Gastrocnemius medialis (tissue), 4 donors: ENCODE measurements at regions not wholly inside any gene's neighbourhood (a gene's known extent, or its start where the extent isn't known, plus 50 kb on each side); places are given as distances from the start of the nearest gene placed in this dataset.

Source experiments
- ATAC-seq, 2 donors: fragments of 150-250 bp; one replicate each; pipeline ENCODE4 v1.9.1; 2016
- DNase-seq, 2 donors: peaks; one replicate each; pipeline ENCODE4 v3.0.0-alpha.2; 2019
- H3K27ac ChIP-seq, 4 donors: fragments of 200-600 bp; sonication (generic); 1 replicate in 1 of 4; 2 replicates in 3 of 4; pipeline ENCODE4 v1.5.1; 2016 to 2018; ENCODE audit warnings: mild to moderate bottlenecking in 2 of 4, moderate library complexity in 1 of 4
- H3K27me3 ChIP-seq, 3 donors: fragments of 200-600 bp; sonication (generic) in 2 of 3; 1 replicate in 1 of 3; 2 replicates in 2 of 3; pipeline versions ENCODE4 v1.5.1 to v1.6.0; 2016 to 2019; ENCODE audit warnings: mild to moderate bottlenecking in 1 of 3, moderate library complexity in 1 of 3
- H3K36me3 ChIP-seq, 2 donors: fragments of 200-600 bp; sonication (generic) in 1 of 2; one replicate each; pipeline ENCODE4 v1.5.1; 2017 to 2018
- H3K4me1 ChIP-seq, 2 donors: fragments of 200-600 bp; sonication (generic) in 1 of 2; one replicate each; pipeline ENCODE4 v1.5.1; 2016 to 2017; ENCODE audit warnings: mild to moderate bottlenecking in 2 of 2
- H3K4me3 ChIP-seq, 4 donors: fragments of 200-600 bp; sonication (generic) in 3 of 4; 1 replicate in 1 of 4; 2 replicates in 3 of 4; pipeline ENCODE4 v1.5.1; 2016 to 2019; ENCODE audit warnings: mild to moderate bottlenecking in 2 of 4
- H3K9me3 ChIP-seq, 3 donors: fragments of 200-600 bp; sonication (generic) in 2 of 3; 1 replicate in 1 of 3; 2 replicates in 2 of 3; pipeline ENCODE4 v1.5.1; 2016 to 2019
- CTCF ChIP-seq, 5 experiments: fragments of 450-650 bp in 3 of 5; fragments of 200-600 bp in 2 of 5; sonication (generic) in 2 of 5; IDR thresholded peaks in 4 of 5; conservative IDR thresholded peaks in 1 of 5; 1 replicate in 4 of 5; 2 replicates in 1 of 5; pipeline ENCODE4 v1.5.1; 2016 to 2019; ENCODE audit warnings: antibody characterized with exemption in 5 of 5, mild to moderate bottlenecking in 3 of 5, moderate library complexity in 3 of 5
- POLR2A ChIP-seq, 2 donors: fragments of 450-650 bp; IDR thresholded peaks; one replicate each; pipeline ENCODE4 v1.6.1; 2017; ENCODE audit warnings: antibody characterized with exemption in 2 of 2, mild to moderate bottlenecking in 2 of 2, moderate library complexity in 2 of 2
- in situ Hi-C, 4 donors: fragments of 200-750 bp; cut with MboI; loops; one replicate each; pipeline versions ENCODE4 v1.15.0 to v1.8.0; 2017; ENCODE audit warnings: low sequenced_read_pairs in 4 of 4
- intact Hi-C: fragments of 100-400 bp; cut with DNase I; formaldehyde crosslinking; loops from one replicate; pipeline ENCODE4 v1.15.1; 2023; ENCODE audit warnings: low total_unique reads

DNA sequence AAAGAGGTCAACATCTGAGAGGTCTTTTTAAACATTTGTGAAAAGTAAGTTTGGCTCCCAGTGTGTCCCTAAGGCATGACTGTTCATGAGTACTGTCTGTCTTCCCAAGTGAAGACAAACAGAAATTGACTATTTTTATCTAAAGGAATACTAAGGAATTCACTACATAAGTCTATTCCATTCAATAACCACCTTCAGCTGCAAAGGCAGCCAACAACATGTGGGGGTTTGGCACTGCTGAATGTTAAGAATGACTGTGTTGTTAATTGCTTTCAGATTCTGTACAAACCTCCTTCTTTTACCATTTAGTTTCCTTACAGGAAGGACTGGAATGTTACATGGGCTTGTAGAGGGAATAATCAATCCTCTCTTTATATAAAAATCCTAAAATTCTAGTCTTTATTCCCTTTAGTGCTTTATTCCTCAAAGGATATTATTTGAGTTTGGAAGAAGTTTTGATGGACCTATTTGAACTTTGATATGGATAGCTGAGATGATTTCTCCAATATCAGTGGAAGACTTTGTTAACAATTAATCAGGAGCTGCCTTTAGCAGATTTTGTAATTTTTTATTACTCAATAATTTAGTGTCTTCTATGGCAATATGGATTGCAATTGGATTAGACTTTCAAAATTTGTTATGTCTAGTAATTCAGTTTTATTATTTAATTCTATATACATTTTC lies 201.7 kb upstream of the CHRM3 start:
- no peaks in the 10 kb centered on the region for H3K9me3 ChIP-seq
- no peaks in the 10 kb centered on the region for H3K36me3 ChIP-seq
- H3K27me3 ChIP-seq, result no peaks in the 10 kb centered on the region
- intact Hi-C loops (no loop called here), in situ Hi-C loops (no loop called here)
- no peak overlapping the region for H3K27ac ChIP-seq
- DNase-seq (no peak), ATAC-seq (no peak)
- no peak for TF ChIP-seq CTCF (IDR thresholded peaks at IDR 0.05 in 4 of 5, conservative IDR thresholded peaks at IDR 0.05 in 1 of 5)
- no peak for TF ChIP-seq POLR2A (IDR thresholded peaks at IDR 0.05)
- H3K4me1 ChIP-seq, result no peaks in the 10 kb centered on the region
- no peak overlapping the region for H3K4me3 ChIP-seq

DNA sequence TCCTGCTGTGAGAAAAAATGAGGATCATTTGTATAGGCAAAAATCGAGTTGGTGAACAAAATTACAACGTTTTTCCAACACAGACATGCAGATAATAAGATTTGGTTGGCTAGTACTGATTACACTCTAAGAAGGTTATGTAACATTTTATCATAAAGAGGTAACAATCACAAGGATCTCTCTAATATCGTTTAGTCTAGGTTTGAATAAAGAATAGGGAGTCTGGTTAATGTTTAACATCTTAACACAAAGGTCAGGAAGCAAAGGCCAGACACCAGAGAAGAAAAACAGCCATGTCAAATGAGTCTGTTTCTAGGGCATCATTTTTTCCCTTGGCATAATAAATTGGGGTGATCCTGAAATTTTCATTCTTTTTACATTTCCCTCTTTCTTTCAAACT lies 207.4 kb upstream of the CHRM3 start:
- Histone ChIP-seq H3K36me3 (no peaks in the 10 kb centered on the region), H3K27ac (no peak overlapping the region), H3K4me1 (no peaks in the 10 kb centered on the region), H3K4me3 (no peak overlapping the region), H3K9me3 (no peaks in the 10 kb centered on the region), H3K27me3 (no peaks in the 10 kb centered on the region)
- intact Hi-C loops (no loop called here), in situ Hi-C loops (no loop called here)
- no peak for TF ChIP-seq POLR2A (IDR thresholded peaks at IDR 0.05)
- no peak for TF ChIP-seq CTCF (IDR thresholded peaks at IDR 0.05 in 4 of 5, conservative IDR thresholded peaks at IDR 0.05 in 1 of 5)
- DNase-seq, result no peak
- no peak for ATAC-seq

- DNase-seq (no peak), ATAC-seq (no peak)
- Histone ChIP-seq H3K4me1 (no peaks in the 10 kb centered on the region), H3K36me3 (no peaks in the 10 kb centered on the region), H3K27ac (no peak overlapping the region), H3K27me3 (no peaks in the 10 kb centered on the region), H3K4me3 (no peak overlapping the region), H3K9me3 (no peaks in the 10 kb centered on the region)
- no peak for TF ChIP-seq CTCF (IDR thresholded peaks at IDR 0.05 in 4 of 5, conservative IDR thresholded peaks at IDR 0.05 in 1 of 5)
- TF ChIP-seq POLR2A (IDR thresholded peaks at IDR 0.05), result no peak
- intact Hi-C loops (no loop called here), in situ Hi-C loops (no loop called here)
These were observed 211.5 kb upstream of the CHRM3 start for GRCh38 chr1:239174880-239175279.

DNA sequence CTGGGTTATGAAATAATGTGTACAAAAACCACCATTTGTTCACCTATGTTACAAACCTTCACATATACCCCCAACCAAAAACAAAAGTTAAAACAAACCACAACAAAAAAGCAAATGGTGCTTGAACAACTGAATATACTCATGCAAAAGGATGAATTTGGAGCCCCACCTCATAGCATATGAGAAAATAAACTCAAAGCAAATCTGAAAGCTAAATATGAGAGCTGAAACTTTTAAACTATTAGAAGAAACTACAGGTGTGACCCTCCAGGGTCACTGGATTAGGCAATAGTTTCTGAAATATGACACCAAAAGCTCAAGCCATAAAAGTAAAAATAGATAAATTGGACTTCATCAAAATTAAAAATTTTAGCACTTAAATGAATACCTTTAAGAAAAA lies 215.5 kb upstream of the CHRM3 start:
- H3K9me3 ChIP-seq, result no peaks in the 10 kb centered on the region
- H3K27me3 ChIP-seq, result no peaks in the 10 kb centered on the region
- no peak overlapping the region for H3K4me3 ChIP-seq
- no peak overlapping the region for H3K27ac ChIP-seq
- ATAC-seq (no peak), DNase-seq (no peak)
- no peaks in the 10 kb centered on the region for H3K36me3 ChIP-seq
- in situ Hi-C loops (no loop called here), intact Hi-C loops (no loop called here)
- no peaks in the 10 kb centered on the region for H3K4me1 ChIP-seq
- TF ChIP-seq CTCF (IDR thresholded peaks at IDR 0.05 in 4 of 5, conservative IDR thresholded peaks at IDR 0.05 in 1 of 5), result no peak
- TF ChIP-seq POLR2A (IDR thresholded peaks at IDR 0.05), result no peak

GRCh38 chr1:239169276-239169675 lies 217.1 kb upstream of the CHRM3 start:
- no peaks in the 10 kb centered on the region for H3K9me3 ChIP-seq
- no peak for DNase-seq
- H3K27ac ChIP-seq, result no peak overlapping the region
- intact Hi-C loops (no loop called here), in situ Hi-C loops (no loop called here)
- no peak for ATAC-seq
- TF ChIP-seq POLR2A (IDR thresholded peaks at IDR 0.05) (no peak), CTCF (IDR thresholded peaks at IDR 0.05 in 4 of 5, conservative IDR thresholded peaks at IDR 0.05 in 1 of 5) (no peak)
- no peak overlapping the region for H3K4me3 ChIP-seq
- H3K36me3 ChIP-seq, result no peaks in the 10 kb centered on the region
- H3K27me3 ChIP-seq, result no peaks in the 10 kb centered on the region
- H3K4me1 ChIP-seq, result no peaks in the 10 kb centered on the region
